IMR-90 (cell line): ENCODE measurements at regions not wholly inside any gene's neighbourhood (a gene's known extent, or its start where the extent isn't known, plus 50 kb on each side); places are given as distances from the start of the nearest gene placed in this dataset.
"Not testable (repeated sequence)": the region's sequence is repeated elsewhere in the genome, so short reads cannot be mapped to it uniquely, and the experiment has no call there.

ENCODE experiments used
- ATAC-seq: fragments of 200-7000 bp; cut with Tn5 transposase; 2 replicates; pipeline ENCODE4 v1.9.1; 2020; ENCODE audit warnings: low read depth, mild to moderate bottlenecking, moderate library complexity
- BruUV-seq: library from RNA; stranded (reverse); fragments of 400-500 nt; replicated peaks from 2 replicates; lab custom pipeline; 2021; lab: Mats Ljungman, UMichigan
- CTCF ChIA-PET: fragments of 300-600 bp; formaldehyde crosslinking; extraction: SDS; loops from one replicate; lab custom pipeline; 2021; ENCODE audit warnings: antibody characterized with exemption; lab: Yijun Ruan, JAX
- POLR2A ChIA-PET: fragments of 300-600 bp; sonication (Branson Sonifier 250); formaldehyde crosslinking; loops from one replicate; lab custom pipeline; 2022; ENCODE audit warnings: antibody characterized with exemption; ENCODE audit not compliant: unreplicated experiment; lab: Charles Lee
- DNase-seq: peaks from one replicate; pipeline ENCODE4 v3.0.0; 2013
- H2AFZ ChIP-seq: replicated peaks from 2 replicates; pipeline ENCODE3; 2013; ENCODE audit warnings: low read length, mild to moderate bottlenecking; ENCODE audit not compliant: poor library complexity
- H2AK5ac ChIP-seq: 2 replicates; pipeline ENCODE4 v1.6.1; 2013; ENCODE audit warnings: low read depth, low read length, inconsistent platforms
- H2AK9ac ChIP-seq: replicated peaks from 2 replicates; pipeline ENCODE3; 2013; ENCODE audit warnings: mild to moderate bottlenecking, low read depth, low read length, moderate library complexity; ENCODE audit not compliant: poor library complexity
- H2BK120ac ChIP-seq: 2 replicates; pipeline ENCODE4 v1.6.1; 2013; ENCODE audit warnings: low read depth, low read length, inconsistent platforms
- H2BK15ac ChIP-seq: 3 replicates; pipeline ENCODE4 v1.6.1; 2013; ENCODE audit warnings: low read depth, low read length, inconsistent platforms
- H2BK20ac ChIP-seq: 2 replicates; pipeline ENCODE4 v1.6.1; 2013; ENCODE audit warnings: low read depth, mild to moderate bottlenecking, inconsistent platforms, low read length, moderate library complexity
- H2BK5ac ChIP-seq: 2 replicates; pipeline ENCODE4 v1.6.1; 2013; ENCODE audit warnings: mild to moderate bottlenecking, low read depth, low read length, inconsistent platforms; ENCODE audit not compliant: poor library complexity, severe bottlenecking
- H3K14ac ChIP-seq: replicated peaks from 2 replicates; pipeline ENCODE4 v1.6.1; 2013; ENCODE audit warnings: low read depth, low read length, inconsistent platforms
- H3K18ac ChIP-seq: 2 replicates; pipeline ENCODE4 v1.6.1; 2013; ENCODE audit warnings: low read depth, low read length, control low read depth
- H3K23ac ChIP-seq: 2 replicates; pipeline ENCODE4 v1.6.1; 2013; ENCODE audit warnings: low read depth, low read length, inconsistent platforms
- H3K27ac ChIP-seq: 2 replicates; pipeline ENCODE4 v1.5.1; 2013; ENCODE audit warnings: mild to moderate bottlenecking, control low read depth, low read length; ENCODE audit not compliant: insufficient read depth
- H3K27me3 ChIP-seq: 2 replicates; pipeline ENCODE4 v1.6.1; 2013; ENCODE audit warnings: low read length; ENCODE audit not compliant: control insufficient read depth, insufficient read depth
- H3K36me3 ChIP-seq: 2 replicates; pipeline ENCODE4 v1.6.1; 2013; ENCODE audit warnings: low read length, mixed read lengths; ENCODE audit not compliant: control insufficient read depth, insufficient read depth
- H3K4ac ChIP-seq: 2 replicates; pipeline ENCODE4 v1.6.1; 2013; ENCODE audit warnings: low read depth, low read length, inconsistent platforms
- H3K4me1 ChIP-seq: 2 replicates; pipeline ENCODE4 v1.6.1; 2013; ENCODE audit warnings: low read length, mixed read lengths; ENCODE audit not compliant: control insufficient read depth, insufficient read depth
- H3K4me2 ChIP-seq: 2 replicates; pipeline ENCODE4 v1.6.1; 2013; ENCODE audit warnings: low read depth, mild to moderate bottlenecking, control low read depth, low read length, moderate library complexity
- H3K4me3 ChIP-seq: 2 replicates; pipeline ENCODE4 v1.5.1; 2013; ENCODE audit warnings: low read depth, mild to moderate bottlenecking, control low read depth, low read length, moderate library complexity; ENCODE audit not compliant: insufficient read depth
- H3K56ac ChIP-seq: 2 replicates; pipeline ENCODE4 v1.6.1; 2013; ENCODE audit warnings: low read length, inconsistent platforms; ENCODE audit not compliant: insufficient read depth; ENCODE audit errors: extremely low read depth
- H3K79me1 ChIP-seq, 2 experiments: 2 replicates each; pipeline ENCODE4 v1.6.1; 2013; ENCODE audit warnings: low read length in 2 of 2, inconsistent platforms in 1 of 2, low read depth in 1 of 2
- H3K9ac ChIP-seq: 2 replicates; pipeline ENCODE4 v1.6.1; 2013; ENCODE audit warnings: low read depth, low read length, control low read depth
- H3K9me1 ChIP-seq: 2 replicates; pipeline ENCODE4 v1.6.1; 2013; ENCODE audit warnings: low read length, inconsistent platforms; ENCODE audit not compliant: insufficient read depth
- H3K9me3 ChIP-seq: 2 replicates; pipeline ENCODE4 v1.6.1; 2013; ENCODE audit warnings: low read length; ENCODE audit not compliant: control insufficient read depth, insufficient read depth
- H4K20me1 ChIP-seq: 2 replicates; pipeline ENCODE4 v1.6.1; 2013; ENCODE audit warnings: low read length, inconsistent platforms; ENCODE audit not compliant: insufficient read depth
- H4K5ac ChIP-seq: 2 replicates; pipeline ENCODE4 v1.6.1; 2013; ENCODE audit warnings: mild to moderate bottlenecking, low read depth, low read length, control low read depth
- H4K8ac ChIP-seq, 2 experiments: 2 replicates each; pipeline ENCODE4 v1.6.1; 2013; ENCODE audit warnings: low read depth in 2 of 2, low read length in 2 of 2, control low read depth in 1 of 2, inconsistent platforms in 1 of 2
- H4K91ac ChIP-seq: 2 replicates; pipeline ENCODE4 v1.6.1; 2013; ENCODE audit warnings: low read depth, low read length, inconsistent platforms; ENCODE audit not compliant: insufficient read depth
- WGBS, 2 experiments: methylation state at CpG; one replicate each; pipeline versions ENCODE4 v1.1.5 to v1.1.7; 2013; ENCODE audit warnings: missing lambda C conversion rate in 2 of 2; ENCODE audit not compliant: insufficient read length in 1 of 2; ENCODE audit errors: extremely low coverage in 2 of 2; 5-methylcytosine and 5-hydroxymethylcytosine counted together
- dilution Hi-C: fragments of 300-500 bp; cut with HindIII; formaldehyde crosslinking; loops from one replicate; pipeline ENCODE4 v1.14.3; 2018; ENCODE audit warnings: low sequenced_read_pairs; ENCODE audit not compliant: unreplicated experiment
- in situ Hi-C: fragments of 300-500 bp; cut with MboI; formaldehyde crosslinking; loops from 3 replicates; pipeline ENCODE4 v1.14.3; 2019; ENCODE audit warnings: low sequenced_read_pairs, inconsistent platforms, mixed read lengths
- intact Hi-C: fragments of 100-400 bp; cut with micrococcal nuclease; formaldehyde crosslinking; loops from 2 replicates; pipeline ENCODE4 v1.10.0; 2022
- TF ChIP-seq, protein P1 (sequence below): fragments of 150-350 bp; IDR thresholded peaks from 2 replicates; pipeline ENCODE4 v1.6.1; 2017; ENCODE audit warnings: mild to moderate bottlenecking, antibody characterized with exemption, low read length, low read depth

DNA sequence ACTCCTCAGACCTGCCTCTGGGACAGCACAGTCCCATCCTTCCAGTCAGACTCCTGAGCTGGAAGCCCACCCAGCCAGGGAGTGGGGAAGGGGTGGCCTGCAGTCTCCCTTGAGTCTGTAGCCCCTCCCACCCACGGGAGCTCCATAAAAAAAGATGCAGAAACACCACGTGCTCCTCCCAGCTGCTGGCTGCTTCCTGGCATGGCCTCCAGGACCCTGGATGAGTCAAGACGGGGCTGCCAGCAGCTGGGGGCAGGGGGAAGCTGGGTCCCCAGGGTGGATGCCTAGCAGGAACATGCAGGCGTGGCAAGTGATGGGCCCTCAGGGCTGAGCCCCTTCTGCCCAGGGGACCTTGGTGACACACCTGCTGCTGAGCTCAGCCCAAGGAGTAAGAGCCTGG lies 138.5 kb downstream of the TBC1D2B start:
- H3K79me1 ChIP-seq, H2AK5ac ChIP-seq, H3K27ac ChIP-seq, H3K9ac ChIP-seq, H3K36me3 ChIP-seq, H4K5ac ChIP-seq, H3K4ac ChIP-seq, H4K91ac ChIP-seq, H3K56ac ChIP-seq, H2BK20ac ChIP-seq, dilution Hi-C loops, H3K9me1 ChIP-seq, BruUV-seq, H3K14ac ChIP-seq, in situ Hi-C loops, H2AK9ac ChIP-seq, H3K4me1 ChIP-seq, H2BK15ac ChIP-seq, H2BK5ac ChIP-seq, POLR2A ChIA-PET, H3K9me3 ChIP-seq, H3K23ac ChIP-seq, H2AFZ ChIP-seq, H3K4me3 ChIP-seq, H4K8ac ChIP-seq, H3K27me3 ChIP-seq, H3K4me2 ChIP-seq, H3K18ac ChIP-seq, intact Hi-C loops, H4K20me1 ChIP-seq, CTCF ChIA-PET, H2BK120ac ChIP-seq: not testable (repeated sequence)
- WGBS, 2 experiments, result 20% methylated on average over 2 of the region's 4 CpGs; no CpG with 5 or more reads in 1 of the 2 experiments
- ATAC-seq (peak; percentile 48), DNase-seq (peak; percentile 7)
- TF ChIP-seq, protein P1, sequence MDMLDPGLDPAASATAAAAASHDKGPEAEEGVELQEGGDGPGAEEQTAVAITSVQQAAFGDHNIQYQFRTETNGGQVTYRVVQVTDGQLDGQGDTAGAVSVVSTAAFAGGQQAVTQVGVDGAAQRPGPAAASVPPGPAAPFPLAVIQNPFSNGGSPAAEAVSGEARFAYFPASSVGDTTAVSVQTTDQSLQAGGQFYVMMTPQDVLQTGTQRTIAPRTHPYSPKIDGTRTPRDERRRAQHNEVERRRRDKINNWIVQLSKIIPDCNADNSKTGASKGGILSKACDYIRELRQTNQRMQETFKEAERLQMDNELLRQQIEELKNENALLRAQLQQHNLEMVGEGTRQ, result peak; percentile 15; the same call in 1 of the 2 replicates

DNA sequence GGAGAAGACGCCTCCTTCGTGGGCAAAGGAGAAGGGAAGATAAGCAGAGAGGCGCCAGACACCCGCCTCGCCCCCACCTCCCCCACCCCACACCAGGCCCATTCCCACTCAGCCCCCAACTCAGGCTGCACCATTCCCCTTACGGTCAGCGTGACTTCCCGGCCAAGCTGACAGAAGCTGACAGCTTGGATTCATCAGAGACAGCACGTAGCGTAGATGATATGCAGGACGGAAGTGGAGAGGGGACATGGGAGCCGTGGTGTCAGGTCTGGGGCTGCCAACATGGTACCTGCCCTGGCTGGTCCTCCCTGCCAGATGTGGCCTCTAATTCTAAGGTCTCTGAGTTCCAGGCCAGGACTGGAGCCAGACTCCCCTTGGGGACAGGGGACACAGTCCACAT lies 139.0 kb downstream of the TBC1D2B start:
- H3K4me1 ChIP-seq, H2AFZ ChIP-seq, H2BK20ac ChIP-seq, H4K5ac ChIP-seq, POLR2A ChIA-PET, H3K23ac ChIP-seq, H3K9ac ChIP-seq, H2AK9ac ChIP-seq, H3K14ac ChIP-seq, H3K4ac ChIP-seq, intact Hi-C loops, dilution Hi-C loops, H3K18ac ChIP-seq, DNase-seq, BruUV-seq, H2BK15ac ChIP-seq, H2BK120ac ChIP-seq, H3K9me3 ChIP-seq, H4K8ac ChIP-seq, ATAC-seq, H3K79me1 ChIP-seq, H3K9me1 ChIP-seq, H3K27ac ChIP-seq, in situ Hi-C loops, CTCF ChIA-PET, H3K4me2 ChIP-seq, H3K56ac ChIP-seq, H3K4me3 ChIP-seq, H4K91ac ChIP-seq, H3K36me3 ChIP-seq, H2BK5ac ChIP-seq, H4K20me1 ChIP-seq, H2AK5ac ChIP-seq: not testable (repeated sequence)
- H3K27me3 ChIP-seq, result peaks cover 11% of the 10 kb centered on the region; the same call in 1 of the 2 replicates
- WGBS, 2 experiments, result 27% methylated on average over 5 of the region's 12 CpGs; no CpG with 5 or more reads in 1 of the 2 experiments
